Vagina (tissue), 2 donors: ENCODE measurements at regions not wholly inside any gene's neighbourhood (a gene's known extent, or its start where the extent isn't known, plus 50 kb on each side); places are given as distances from the start of the nearest gene placed in this dataset.

Experiments
- POLR2A ChIP-seq, 2 donors: fragments of 450-650 bp; IDR thresholded peaks; one replicate each; pipeline ENCODE4 v1.6.1; 2017; ENCODE audit warnings: antibody characterized with exemption in 2 of 2, mild to moderate bottlenecking in 2 of 2, moderate library complexity in 2 of 2
- POLR2AphosphoS5 ChIP-seq, 2 donors: sonication (generic); formaldehyde crosslinking; IDR thresholded peaks; one replicate each; pipeline ENCODE4 v1.9.0; 2017; ENCODE audit warnings: antibody characterized with exemption in 2 of 2, mild to moderate bottlenecking in 2 of 2, low read depth in 1 of 2; ENCODE audit not compliant: insufficient read depth in 1 of 2
- TF ChIP-seq, protein P1 (sequence below), 3 experiments: fragments of 450-650 bp in 2 of 3; fragments of 200-600 bp in 1 of 3; sonication (generic) in 1 of 3; IDR thresholded peaks; one replicate each; pipeline ENCODE4 v1.5.1; 2017 to 2019; ENCODE audit warnings: antibody characterized with exemption in 3 of 3, mild to moderate bottlenecking in 2 of 3, moderate library complexity in 2 of 3

DNA sequence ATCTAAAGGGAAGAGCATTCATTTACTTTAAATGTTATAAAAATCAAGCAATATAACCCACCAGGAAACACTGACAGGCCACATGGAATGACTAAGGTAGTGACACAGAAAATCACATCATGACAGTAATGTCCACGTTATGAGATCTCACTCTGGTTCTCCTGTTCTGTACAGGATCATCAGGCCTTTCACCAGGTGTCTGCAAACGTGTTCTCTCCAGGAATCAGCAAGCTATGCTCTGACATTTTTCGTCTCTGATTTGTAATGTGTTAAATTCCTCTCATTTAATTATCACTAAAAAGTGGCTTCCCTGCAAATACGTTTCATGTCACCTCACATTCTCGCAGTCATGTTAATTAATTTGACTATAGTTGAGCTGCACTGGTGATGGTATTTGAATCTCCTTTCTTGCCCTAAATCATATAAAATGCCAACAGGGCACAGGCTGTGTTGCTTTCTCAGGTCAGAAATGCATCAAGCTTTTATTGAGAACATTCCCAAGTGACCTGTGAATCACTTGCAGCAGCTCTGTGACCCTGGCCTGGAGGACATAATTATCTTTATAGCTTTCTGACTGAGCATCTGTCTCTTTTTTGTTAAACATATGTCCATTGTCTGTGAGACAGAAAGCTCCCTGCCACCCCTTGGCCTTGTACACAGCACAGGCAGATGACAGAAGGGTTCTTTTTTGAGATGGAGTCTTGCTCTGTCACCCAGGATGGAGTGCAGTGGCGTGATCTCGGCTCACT lies 196.2 kb downstream of the DIRAS2 start:
- TF ChIP-seq, protein P1, sequence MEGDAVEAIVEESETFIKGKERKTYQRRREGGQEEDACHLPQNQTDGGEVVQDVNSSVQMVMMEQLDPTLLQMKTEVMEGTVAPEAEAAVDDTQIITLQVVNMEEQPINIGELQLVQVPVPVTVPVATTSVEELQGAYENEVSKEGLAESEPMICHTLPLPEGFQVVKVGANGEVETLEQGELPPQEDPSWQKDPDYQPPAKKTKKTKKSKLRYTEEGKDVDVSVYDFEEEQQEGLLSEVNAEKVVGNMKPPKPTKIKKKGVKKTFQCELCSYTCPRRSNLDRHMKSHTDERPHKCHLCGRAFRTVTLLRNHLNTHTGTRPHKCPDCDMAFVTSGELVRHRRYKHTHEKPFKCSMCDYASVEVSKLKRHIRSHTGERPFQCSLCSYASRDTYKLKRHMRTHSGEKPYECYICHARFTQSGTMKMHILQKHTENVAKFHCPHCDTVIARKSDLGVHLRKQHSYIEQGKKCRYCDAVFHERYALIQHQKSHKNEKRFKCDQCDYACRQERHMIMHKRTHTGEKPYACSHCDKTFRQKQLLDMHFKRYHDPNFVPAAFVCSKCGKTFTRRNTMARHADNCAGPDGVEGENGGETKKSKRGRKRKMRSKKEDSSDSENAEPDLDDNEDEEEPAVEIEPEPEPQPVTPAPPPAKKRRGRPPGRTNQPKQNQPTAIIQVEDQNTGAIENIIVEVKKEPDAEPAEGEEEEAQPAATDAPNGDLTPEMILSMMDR (IDR thresholded peaks at IDR 0.05): no peak
- TF ChIP-seq POLR2A (IDR thresholded peaks at IDR 0.05) (no peak), POLR2AphosphoS5 (IDR thresholded peaks at IDR 0.05; ENCODE audit: insufficient read depth in 1 of 2, low read depth in 1 of 2) (no peak)
